HepG2 (cell line): ENCODE measurements at regions not wholly inside any gene's neighbourhood (a gene's known extent, or its start where the extent isn't known, plus 50 kb on each side); places are given as distances from the start of the nearest gene placed in this dataset.

ENCODE experiments used
- ATAC-seq: fragments of 200-7000 bp; cut with Tn5 transposase; 3 replicates; pipeline ENCODE4 v1.9.1; 2020; ENCODE audit warnings: mild to moderate bottlenecking, moderate library complexity
- BruUV-seq: library from RNA; stranded (reverse); fragments of 400-500 nt; replicated peaks from 2 replicates; lab custom pipeline; 2021; lab: Mats Ljungman, UMichigan
- CTCF ChIA-PET: fragments of 300-600 bp; formaldehyde crosslinking; extraction: SDS; loops from one replicate; lab custom pipeline; 2021; ENCODE audit warnings: low total read pairs, inconsistent platforms, low intra/inter-chr PET ratio; lab: Yijun Ruan, JAX
- POLR2A ChIA-PET: fragments of 350-600 bp; sonication (Branson Sonifier 250); formaldehyde crosslinking; loops from one replicate; lab custom pipeline; 2020; ENCODE audit warnings: antibody characterized with exemption, inconsistent platforms; lab: Yijun Ruan, JAX
- DNase-seq: peaks from one replicate; pipeline ENCODE4 v3.0.0-alpha.2; 2015; ENCODE audit warnings: low spot score
- FAIRE-seq: peaks from 3 replicates; lab custom pipeline; 2011; peaks lifted over from hg19 to GRCh38; lab: Jason Lieb, UNC
- H2AFZ ChIP-seq: one replicate; pipeline ENCODE4 v1.6.1; 2011; ENCODE audit warnings: low read length, inconsistent platforms
- H3K27ac ChIP-seq: fragments of 300-600 bp; 3 replicates; pipeline ENCODE4 v1.8.0; 2011; ENCODE audit warnings: mixed run types, mild to moderate bottlenecking, mixed read lengths, low read length, inconsistent platforms; ENCODE audit not compliant: insufficient read depth; ENCODE audit errors: extremely low read length
- H3K27me3 ChIP-seq, 2 experiments: fragments of 200-600 bp in 1 of 2; 2 replicates in 1 of 2; 3 replicates in 1 of 2; pipeline versions ENCODE4 v1.6.0 to v1.8.0; 2011; ENCODE audit warnings: low read length in 2 of 2, mild to moderate bottlenecking in 2 of 2, moderate library complexity in 2 of 2, inconsistent platforms in 1 of 2; ENCODE audit not compliant: insufficient read depth in 2 of 2, control insufficient read depth in 1 of 2
- H3K36me3 ChIP-seq, 2 experiments: fragments of 200-600 bp in 1 of 2; replicated peaks in 1 of 2; 2 replicates in 1 of 2; 3 replicates in 1 of 2; pipeline versions ENCODE4 v1.5.1 to v1.8.0; 2011; ENCODE audit warnings: low read length in 2 of 2, inconsistent platforms in 1 of 2; ENCODE audit not compliant: insufficient read depth in 2 of 2, control insufficient read depth in 1 of 2
- H3K4me1 ChIP-seq: 2 replicates; pipeline ENCODE4 v1.5.1; 2012; ENCODE audit warnings: low read length, inconsistent platforms; ENCODE audit not compliant: insufficient read depth
- H3K4me2 ChIP-seq: 2 replicates; pipeline ENCODE4 v1.6.0; 2011; ENCODE audit warnings: low read depth, low read length, inconsistent platforms
- H3K4me3 ChIP-seq, 3 experiments: fragments of 200-600 bp in 1 of 3; sonication (generic), shearing (Covaris generic) in 1 of 3; replicated peaks in 1 of 3; 2 replicates each; pipeline ENCODE4 v1.5.1; 2011 to 2016; ENCODE audit warnings: low read length in 3 of 3, inconsistent platforms in 2 of 3, low read depth in 2 of 3, mild to moderate bottlenecking in 2 of 3, control low read depth in 1 of 3, mixed read lengths in 1 of 3; ENCODE audit not compliant: insufficient read depth in 1 of 3
- H3K79me2 ChIP-seq: one replicate; pipeline ENCODE4 v1.6.1; 2011; ENCODE audit warnings: low read length, inconsistent platforms; ENCODE audit not compliant: insufficient read depth
- H3K9ac ChIP-seq: 2 replicates; pipeline ENCODE4 v1.6.0; 2011; ENCODE audit warnings: mild to moderate bottlenecking, low read depth, low read length, inconsistent platforms; ENCODE audit not compliant: insufficient read depth
- H3K9me3 ChIP-seq: 2 replicates; pipeline ENCODE4 v1.5.1; 2012; ENCODE audit warnings: mild to moderate bottlenecking, low read length
- H4K20me1 ChIP-seq: 2 replicates; pipeline ENCODE4 v1.6.0; 2011; ENCODE audit warnings: inconsistent platforms, mild to moderate bottlenecking, low read length, moderate library complexity; ENCODE audit not compliant: insufficient read depth
- GTF3A ChIP-seq: sonication (generic); formaldehyde crosslinking; conservative IDR thresholded peaks from 2 replicates; pipeline ENCODE4 v1.4.0; 2020; ENCODE audit warnings: mild to moderate bottlenecking, missing genetic modification reagents
- HDAC1 ChIP-seq: sonication (generic); formaldehyde crosslinking; IDR thresholded peaks from 2 replicates; pipeline ENCODE4 v1.5.1; 2020; ENCODE audit warnings: mild to moderate bottlenecking, missing genetic modification reagents
- HMG20A ChIP-seq: IDR thresholded peaks from 2 replicates; pipeline ENCODE4 v1.6.1; 2016; ENCODE audit warnings: borderline replicate concordance
- NFIB ChIP-seq: sonication (generic); formaldehyde crosslinking; IDR thresholded peaks from 2 replicates; pipeline ENCODE4 v1.9.0; 2021; ENCODE audit warnings: missing genetic modification reagents, mild to moderate bottlenecking, borderline replicate concordance
- PHB2 ChIP-seq: fragments of 450-650 bp; IDR thresholded peaks from 2 replicates; pipeline ENCODE4 v1.6.1; 2018; ENCODE audit not compliant: partially characterized antibody
- ZNF354B ChIP-seq: sonication (generic); formaldehyde crosslinking; IDR thresholded peaks from 2 replicates; pipeline ENCODE4 v1.8.0; 2022; ENCODE audit warnings: mild to moderate bottlenecking, missing genetic modification reagents
- ZSCAN29 ChIP-seq: sonication (generic); formaldehyde crosslinking; conservative IDR thresholded peaks from 2 replicates; pipeline ENCODE4 v1.4.0; 2020; ENCODE audit warnings: mild to moderate bottlenecking, missing genetic modification reagents
- WGBS: methylation state at CpG from one replicate; pipeline ENCODE4 v1.1.6; 2017; ENCODE audit warnings: low lambda C conversion rate; 5-methylcytosine and 5-hydroxymethylcytosine counted together
- in situ Hi-C: cut with HindIII; loops from 2 replicates; pipeline ENCODE4 v1.10.0; 2017; ENCODE audit warnings: low pct_unique_long_range_greater_than_20kb; ENCODE audit not compliant: extremely low pct_ligation_motif_present
- intact Hi-C: fragments of 100-400 bp; cut with micrococcal nuclease; formaldehyde crosslinking; loops from one replicate; pipeline ENCODE4 v1.10.0; 2022; ENCODE audit not compliant: unreplicated experiment
- TF ChIP-seq, protein P1 (sequence below), 2 experiments: IDR thresholded peaks; 2 replicates each; pipeline ENCODE4 v1.6.1; 2011 to 2012; ENCODE audit warnings: low read length in 2 of 2, borderline replicate concordance in 1 of 2, low read depth in 1 of 2, mild to moderate bottlenecking in 1 of 2, moderate library complexity in 1 of 2
- TF ChIP-seq, protein P2 (sequence below): sonication (generic); formaldehyde crosslinking; IDR thresholded peaks from 2 replicates; pipeline ENCODE4 v1.4.0; 2020; ENCODE audit warnings: mild to moderate bottlenecking, missing genetic modification reagents

DNA sequence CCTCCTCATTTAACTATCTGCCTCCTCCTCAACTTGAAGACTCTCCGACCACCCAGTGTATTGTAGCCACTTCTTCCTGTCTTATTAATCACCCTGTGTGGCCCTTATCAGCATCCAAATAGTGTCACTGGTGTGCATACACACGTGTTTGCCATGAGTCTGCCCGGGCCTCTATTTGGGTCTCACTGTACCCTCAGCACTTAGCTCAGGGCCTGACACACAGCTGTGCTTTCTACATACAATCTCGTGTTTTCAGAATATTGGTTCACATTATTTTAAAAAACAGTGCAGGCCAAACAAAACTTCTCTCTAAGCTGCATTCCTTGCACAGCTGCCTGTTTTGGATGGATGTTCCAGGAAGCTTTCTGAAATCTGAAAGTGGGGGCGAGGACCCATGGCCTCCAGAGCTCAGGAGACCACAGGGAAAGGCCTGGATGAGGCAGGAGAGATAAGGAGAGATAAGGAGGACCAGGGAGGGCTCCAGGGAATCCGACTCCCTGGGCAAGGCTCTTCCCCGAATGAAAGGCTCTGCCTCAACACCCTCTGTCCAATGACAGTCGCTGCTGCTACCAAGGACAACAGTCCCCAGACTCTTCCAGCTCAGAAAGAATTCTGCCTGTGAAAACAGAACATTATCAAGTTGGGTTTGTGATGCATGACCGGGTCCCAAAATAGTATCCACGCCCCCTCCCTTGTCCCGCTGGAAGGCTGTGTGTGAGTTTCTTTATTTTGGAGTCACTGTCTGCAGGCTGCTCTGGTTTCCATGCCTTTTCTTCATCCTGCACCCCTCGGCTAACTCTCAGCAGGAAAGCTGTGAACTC is 255.6 kb downstream of the NSG2 start (continued):
- TF ChIP-seq, protein P1, sequence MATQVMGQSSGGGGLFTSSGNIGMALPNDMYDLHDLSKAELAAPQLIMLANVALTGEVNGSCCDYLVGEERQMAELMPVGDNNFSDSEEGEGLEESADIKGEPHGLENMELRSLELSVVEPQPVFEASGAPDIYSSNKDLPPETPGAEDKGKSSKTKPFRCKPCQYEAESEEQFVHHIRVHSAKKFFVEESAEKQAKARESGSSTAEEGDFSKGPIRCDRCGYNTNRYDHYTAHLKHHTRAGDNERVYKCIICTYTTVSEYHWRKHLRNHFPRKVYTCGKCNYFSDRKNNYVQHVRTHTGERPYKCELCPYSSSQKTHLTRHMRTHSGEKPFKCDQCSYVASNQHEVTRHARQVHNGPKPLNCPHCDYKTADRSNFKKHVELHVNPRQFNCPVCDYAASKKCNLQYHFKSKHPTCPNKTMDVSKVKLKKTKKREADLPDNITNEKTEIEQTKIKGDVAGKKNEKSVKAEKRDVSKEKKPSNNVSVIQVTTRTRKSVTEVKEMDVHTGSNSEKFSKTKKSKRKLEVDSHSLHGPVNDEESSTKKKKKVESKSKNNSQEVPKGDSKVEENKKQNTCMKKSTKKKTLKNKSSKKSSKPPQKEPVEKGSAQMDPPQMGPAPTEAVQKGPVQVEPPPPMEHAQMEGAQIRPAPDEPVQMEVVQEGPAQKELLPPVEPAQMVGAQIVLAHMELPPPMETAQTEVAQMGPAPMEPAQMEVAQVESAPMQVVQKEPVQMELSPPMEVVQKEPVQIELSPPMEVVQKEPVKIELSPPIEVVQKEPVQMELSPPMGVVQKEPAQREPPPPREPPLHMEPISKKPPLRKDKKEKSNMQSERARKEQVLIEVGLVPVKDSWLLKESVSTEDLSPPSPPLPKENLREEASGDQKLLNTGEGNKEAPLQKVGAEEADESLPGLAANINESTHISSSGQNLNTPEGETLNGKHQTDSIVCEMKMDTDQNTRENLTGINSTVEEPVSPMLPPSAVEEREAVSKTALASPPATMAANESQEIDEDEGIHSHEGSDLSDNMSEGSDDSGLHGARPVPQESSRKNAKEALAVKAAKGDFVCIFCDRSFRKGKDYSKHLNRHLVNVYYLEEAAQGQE (IDR thresholded peaks at IDR 0.05; ENCODE audit: borderline replicate concordance in 1 of 2, low read depth in 1 of 2, low read length in 2 of 2), result no peak
- TF ChIP-seq ZSCAN29 (CRISPR knock-in tag) (no peak), NFIB (CRISPR knock-in tag) (no peak)

DNA sequence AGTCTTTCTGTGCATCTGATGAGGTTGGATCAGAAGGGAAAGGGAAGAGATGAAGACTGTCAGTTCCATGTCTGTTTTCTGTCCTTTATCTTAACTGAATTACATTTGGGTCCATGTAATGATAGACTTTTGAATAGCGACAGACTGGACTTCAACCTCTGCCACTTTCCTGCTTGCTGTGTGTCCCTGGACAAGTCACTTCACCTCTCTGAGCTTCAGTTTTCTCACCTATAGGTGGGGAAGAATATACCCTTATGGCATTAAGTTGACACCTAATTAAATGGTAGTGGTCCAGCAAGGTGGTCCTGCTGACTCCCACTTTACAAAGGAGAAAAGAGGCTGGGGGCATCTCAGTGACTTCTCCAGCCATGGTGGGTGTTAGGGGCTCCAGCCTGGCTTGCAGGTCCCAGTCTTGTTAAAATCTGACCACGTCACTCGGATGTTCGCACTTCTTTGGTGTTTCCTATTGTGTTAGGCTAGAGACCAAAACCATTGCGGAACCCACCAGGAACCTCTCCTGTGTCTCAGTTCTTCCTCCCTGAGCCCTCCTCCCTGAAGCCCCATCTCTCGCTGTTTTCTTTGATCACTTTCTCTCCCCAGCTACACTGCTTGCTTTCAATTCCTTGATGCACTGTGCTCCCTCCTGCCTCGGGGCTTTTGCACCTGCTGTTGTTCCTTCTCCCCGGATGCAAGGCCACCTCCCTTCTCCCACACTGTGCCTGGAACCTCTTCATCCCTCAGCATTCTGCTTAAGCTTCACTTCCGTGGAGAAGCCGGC is 256.5 kb downstream of the NSG2 start:
- ATAC-seq, result no peak
- no peaks in the 10 kb centered on the region for H3K36me3 ChIP-seq
- H3K4me2 ChIP-seq, result no peak overlapping the region
- no peaks in the 10 kb centered on the region for H3K9me3 ChIP-seq
- H3K4me3 ChIP-seq, result no peak overlapping the region
- H4K20me1 ChIP-seq, result no peaks in the 10 kb centered on the region
- H2AFZ ChIP-seq, result no peak overlapping the region
- intact Hi-C loops (no loop called here), in situ Hi-C loops (no loop called here)
- FAIRE-seq, result no peak
- BruUV-seq, result no TSS peak
- 6% methylated on average over 10 of the region's 10 CpGs for WGBS
- H3K9ac ChIP-seq, result no peak overlapping the region
- CTCF ChIA-PET, result no interaction called here
- H3K27ac ChIP-seq, result no peak overlapping the region
- POLR2A ChIA-PET, result no interaction called here
- no peak for DNase-seq
- H3K27me3 ChIP-seq, result peaks cover 0 to 5% of the 10 kb centered on the region in 2 experiments; a peak in 2 of 5 replicates
- no peaks in the 10 kb centered on the region for H3K79me2 ChIP-seq
- no peaks in the 10 kb centered on the region for H3K4me1 ChIP-seq
- TF ChIP-seq HDAC1 (CRISPR knock-in tag) (no peak), GTF3A (CRISPR knock-in tag) (no peak), PHB2 (no peak), HMG20A (CRISPR knock-in tag) (no peak), ZNF354B (no peak)
- TF ChIP-seq, protein P2, sequence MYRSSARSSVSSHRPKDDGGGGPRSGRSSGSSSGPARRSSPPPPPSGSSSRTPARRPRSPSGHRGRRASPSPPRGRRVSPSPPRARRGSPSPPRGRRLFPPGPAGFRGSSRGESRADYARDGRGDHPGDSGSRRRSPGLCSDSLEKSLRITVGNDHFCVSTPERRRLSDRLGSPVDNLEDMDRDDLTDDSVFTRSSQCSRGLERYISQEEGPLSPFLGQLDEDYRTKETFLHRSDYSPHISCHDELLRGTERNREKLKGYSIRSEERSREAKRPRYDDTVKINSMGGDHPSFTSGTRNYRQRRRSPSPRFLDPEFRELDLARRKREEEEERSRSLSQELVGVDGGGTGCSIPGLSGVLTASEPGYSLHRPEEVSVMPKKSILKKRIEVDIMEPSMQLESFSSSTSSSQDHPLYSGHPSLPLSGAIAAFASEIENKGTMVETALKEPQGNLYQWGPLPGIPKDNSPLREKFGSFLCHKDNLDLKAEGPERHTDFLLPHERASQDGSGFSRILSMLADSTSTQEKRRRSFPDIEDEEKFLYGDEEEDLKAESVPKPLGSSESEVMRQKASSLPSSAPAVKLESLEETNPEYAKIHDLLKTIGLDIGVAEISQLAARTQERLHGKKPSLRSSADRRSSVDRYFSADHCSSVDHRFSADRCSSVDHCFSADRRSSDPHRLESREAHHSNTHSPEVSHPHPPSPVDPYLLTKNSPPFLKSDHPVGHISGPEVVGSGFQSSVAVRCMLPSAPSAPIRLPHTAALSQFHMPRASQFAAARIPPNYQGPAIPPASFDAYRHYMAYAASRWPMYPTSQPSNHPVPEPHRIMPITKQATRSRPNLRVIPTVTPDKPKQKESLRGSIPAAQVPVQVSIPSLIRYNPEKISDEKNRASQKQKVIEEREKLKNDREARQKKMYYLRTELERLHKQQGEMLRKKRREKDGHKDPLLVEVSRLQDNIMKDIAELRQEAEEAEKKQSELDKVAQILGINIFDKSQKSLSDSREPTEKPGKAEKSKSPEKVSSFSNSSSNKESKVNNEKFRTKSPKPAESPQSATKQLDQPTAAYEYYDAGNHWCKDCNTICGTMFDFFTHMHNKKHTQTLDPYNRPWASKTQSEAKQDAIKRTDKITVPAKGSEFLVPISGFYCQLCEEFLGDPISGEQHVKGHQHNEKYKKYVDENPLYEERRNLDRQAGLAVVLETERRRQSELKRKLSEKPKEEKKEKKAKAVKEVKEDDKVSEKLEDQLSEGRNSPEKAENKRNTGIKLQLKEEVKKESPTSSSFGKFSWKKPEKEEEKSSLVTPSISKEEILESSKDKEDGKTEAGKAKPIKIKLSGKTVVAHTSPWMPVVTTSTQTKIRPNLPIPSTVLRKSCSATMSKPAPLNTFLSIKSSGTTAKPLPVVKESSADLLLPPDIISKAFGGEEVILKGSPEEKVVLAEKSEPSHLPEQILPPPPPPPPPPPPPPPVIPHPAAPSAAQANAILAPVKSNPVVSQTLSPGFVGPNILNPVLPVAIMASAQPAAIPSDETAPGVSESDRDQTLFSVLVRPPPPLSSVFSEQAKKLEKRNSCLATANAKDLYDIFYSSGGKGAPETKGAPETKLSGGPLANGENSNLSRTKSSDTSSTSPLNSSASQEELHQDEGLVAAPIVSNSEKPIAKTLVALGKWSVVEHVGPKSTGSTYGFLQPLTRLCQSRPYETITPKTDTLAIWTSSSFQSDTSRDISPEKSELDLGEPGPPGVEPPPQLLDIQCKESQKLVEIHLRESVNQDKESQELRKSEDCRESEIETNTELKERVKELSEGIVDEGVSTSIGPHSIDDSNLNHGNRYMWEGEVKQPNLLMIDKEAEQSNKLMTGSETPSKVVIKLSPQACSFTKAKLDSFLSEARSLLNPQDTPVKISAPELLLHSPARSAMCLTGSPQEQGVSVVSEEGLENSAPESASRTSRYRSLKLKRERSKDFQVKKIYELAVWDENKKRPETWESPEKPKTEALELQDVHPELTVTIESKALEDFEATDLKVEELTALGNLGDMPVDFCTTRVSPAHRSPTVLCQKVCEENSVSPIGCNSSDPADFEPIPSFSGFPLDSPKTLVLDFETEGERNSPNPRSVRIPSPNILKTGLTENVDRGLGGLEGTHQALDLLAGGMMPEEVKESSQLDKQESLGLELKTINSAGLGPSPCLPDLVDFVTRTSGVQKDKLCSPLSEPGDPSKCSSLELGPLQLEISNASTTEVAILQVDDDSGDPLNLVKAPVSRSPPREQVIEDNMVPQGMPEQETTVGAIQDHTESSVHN, result no peak
